HG03066 (cell line): ENCODE measurements at regions not wholly inside any gene's neighbourhood (a gene's known extent, or its start where the extent isn't known, plus 50 kb on each side); places are given as distances from the start of the nearest gene placed in this dataset.

ENCODE experiments used
- ATAC-seq: cut with Tn5 transposase; IDR thresholded peaks from one replicate; pipeline ENCODE4 v1.9.1; 2021; ENCODE audit warnings: low read depth; ENCODE audit not compliant: unreplicated experiment

- ATAC-seq = no peak
Measured at GRCh38 chr10:25661632-25662031, 272.4 kb upstream of the MYO3A start.

GRCh38 chr10:25666276-25666675 lies 267.8 kb upstream of the MYO3A start:
- no peak for ATAC-seq

- ATAC-seq = no peak
Measured at GRCh38 chr10:25675204-25675603, 258.8 kb upstream of the MYO3A start.

GRCh38 chr10:25675615-25676014 lies 258.4 kb upstream of the MYO3A start:
- ATAC-seq = no peak

- no peak for ATAC-seq
Measured at GRCh38 chr10:25678220-25678619, 255.8 kb upstream of the MYO3A start.

- ATAC-seq = no peak
Measured at GRCh38 chr10:25678666-25679065, 255.4 kb upstream of the MYO3A start.

- ATAC-seq = no peak
Measured at GRCh38 chr10:25682203-25682851, 251.7 kb upstream of the MYO3A start.

- ATAC-seq = no peak
Measured at GRCh38 chr10:25683344-25683743, 250.7 kb upstream of the MYO3A start.

GRCh38 chr10:25687521-25687920 lies 246.5 kb upstream of the MYO3A start:
- ATAC-seq = no peak

- ATAC-seq = no peak
Measured at GRCh38 chr10:25689346-25690100, 244.5 kb upstream of the MYO3A start.

- no peak for ATAC-seq
Measured at GRCh38 chr10:25692761-25693160, 241.3 kb upstream of the MYO3A start.

GRCh38 chr10:25694206-25694933 lies 239.7 kb upstream of the MYO3A start:
- ATAC-seq = no peak

- ATAC-seq = no peak
Measured at GRCh38 chr10:25694971-25695370, 239.1 kb upstream of the MYO3A start.

GRCh38 chr10:25695586-25695985 lies 238.4 kb upstream of the MYO3A start:
- ATAC-seq = no peak

GRCh38 chr10:25696013-25696708 lies 237.9 kb upstream of the MYO3A start:
- no peak for ATAC-seq

GRCh38 chr10:25697412-25697811 lies 236.6 kb upstream of the MYO3A start:
- ATAC-seq = no peak

- ATAC-seq = no peak
Measured at GRCh38 chr10:25698638-25699037, 235.4 kb upstream of the MYO3A start.

GRCh38 chr10:25699631-25700030 lies 234.4 kb upstream of the MYO3A start:
- no peak for ATAC-seq

- ATAC-seq = no peak
Measured at GRCh38 chr10:25701652-25702051, 232.4 kb upstream of the MYO3A start.

- ATAC-seq = no peak
Measured at GRCh38 chr10:25704622-25705021, 229.4 kb upstream of the MYO3A start.

- no peak for ATAC-seq
Measured at GRCh38 chr10:25707572-25707971, 226.5 kb upstream of the MYO3A start.
